GM18508 (cell line): ENCODE measurements at regions not wholly inside any gene's neighbourhood (a gene's known extent, or its start where the extent isn't known, plus 50 kb on each side); places are given as distances from the start of the nearest gene placed in this dataset.
"Not testable (repeated sequence)": the region's sequence is repeated elsewhere in the genome, so short reads cannot be mapped to it uniquely, and the experiment has no call there.

Experiments used
- ATAC-seq: cut with Tn5 transposase; IDR thresholded peaks from one replicate; pipeline ENCODE4 v1.9.1; 2021; ENCODE audit warnings: moderate number of reproducible peaks; ENCODE audit not compliant: insufficient read depth, unreplicated experiment

DNA sequence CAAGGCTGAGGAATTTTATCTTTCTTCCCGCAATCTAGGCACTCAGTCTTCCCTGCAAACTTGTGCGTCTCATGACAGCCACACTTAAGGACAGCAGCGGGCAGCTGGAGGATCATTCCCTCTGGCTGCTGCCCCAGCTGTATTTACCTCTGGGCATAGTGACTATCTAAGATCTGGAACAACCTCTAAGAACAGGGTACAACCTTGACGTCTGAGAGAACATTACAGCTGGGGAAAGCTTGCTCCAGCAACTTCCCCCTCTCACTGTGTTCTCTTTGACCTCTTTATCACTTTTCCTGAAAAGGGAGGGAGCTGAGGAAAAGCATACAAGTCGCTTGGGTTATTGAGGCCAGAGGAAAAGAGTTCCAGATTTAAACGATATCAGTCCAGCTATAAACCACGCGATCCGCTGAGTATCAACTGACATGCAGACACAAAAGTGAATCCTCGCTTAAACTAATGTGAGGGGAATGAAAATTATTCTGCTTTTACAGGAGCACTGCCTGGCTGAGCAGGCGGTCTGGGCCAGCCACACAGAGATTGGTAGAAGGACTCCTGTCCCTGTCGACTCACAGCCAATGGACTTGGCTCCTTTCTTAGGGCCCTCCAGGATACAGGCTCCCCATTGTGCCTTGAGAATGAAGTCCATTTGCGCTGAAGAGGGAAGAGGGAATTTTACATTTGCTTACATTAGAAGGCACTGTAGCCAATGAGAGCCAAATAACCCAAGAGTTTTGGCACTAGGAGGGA is 153.3 kb downstream of the QRSL1 start:
- ATAC-seq: no peak

GRCh38 chr6:106779552-106779951 is 150.2 kb downstream of the QRSL1 start:
- ATAC-seq: not testable (repeated sequence)

DNA sequence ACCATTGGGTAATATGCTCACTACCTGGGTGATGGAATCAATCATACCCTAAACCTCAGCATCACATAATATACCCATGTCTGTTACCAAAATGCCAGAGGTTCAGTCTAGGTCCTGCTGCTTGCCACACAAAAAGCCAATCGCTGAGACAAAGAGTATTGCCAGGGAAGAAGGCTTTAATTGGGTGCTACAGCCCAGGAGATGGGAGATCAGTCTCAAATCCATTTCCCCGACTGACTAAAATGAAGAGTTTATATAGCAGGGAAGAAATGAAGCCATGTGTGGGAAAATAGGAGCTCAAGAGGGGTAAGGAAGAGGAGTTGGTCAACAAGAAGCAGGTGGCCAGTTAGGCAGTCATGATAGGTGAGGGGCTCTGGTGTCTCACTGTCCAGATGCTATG is 149.6 kb downstream of the QRSL1 start:
- no peak for ATAC-seq

DNA sequence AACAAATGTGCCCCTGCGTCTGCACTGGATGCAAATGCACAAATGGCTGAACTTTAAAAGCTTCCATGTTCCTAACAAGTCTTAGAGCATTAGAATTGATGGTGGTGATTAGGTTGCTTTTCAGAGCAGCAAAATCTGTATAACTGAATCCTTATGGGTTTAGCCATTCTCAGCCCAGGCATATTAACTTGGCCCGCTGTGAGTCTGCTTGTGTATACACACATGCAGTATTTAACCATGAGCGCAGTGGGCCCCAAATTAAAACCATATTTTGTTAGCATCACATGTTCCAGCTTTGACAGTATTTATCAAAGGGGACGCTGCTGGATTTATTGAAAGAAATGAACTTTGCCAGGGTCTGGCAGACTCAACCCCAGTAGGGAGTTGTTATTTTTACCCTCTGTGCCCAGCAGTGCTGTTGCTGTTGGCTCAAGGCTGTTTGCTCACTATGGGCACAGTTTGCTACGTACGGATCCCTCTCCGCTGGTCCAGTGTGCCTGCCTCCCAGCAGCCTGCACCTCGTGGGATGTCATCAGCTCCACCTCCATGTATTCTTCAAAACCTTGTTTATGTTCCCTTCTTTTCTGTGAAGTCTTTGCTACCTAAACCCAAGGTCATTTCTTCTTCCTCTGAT is 144.7 kb downstream of the QRSL1 start:
- ATAC-seq: no peak

- no peak for ATAC-seq
These were observed 144.1 kb downstream of the QRSL1 start for GRCh38 chr6:106773522-106773921.

DNA sequence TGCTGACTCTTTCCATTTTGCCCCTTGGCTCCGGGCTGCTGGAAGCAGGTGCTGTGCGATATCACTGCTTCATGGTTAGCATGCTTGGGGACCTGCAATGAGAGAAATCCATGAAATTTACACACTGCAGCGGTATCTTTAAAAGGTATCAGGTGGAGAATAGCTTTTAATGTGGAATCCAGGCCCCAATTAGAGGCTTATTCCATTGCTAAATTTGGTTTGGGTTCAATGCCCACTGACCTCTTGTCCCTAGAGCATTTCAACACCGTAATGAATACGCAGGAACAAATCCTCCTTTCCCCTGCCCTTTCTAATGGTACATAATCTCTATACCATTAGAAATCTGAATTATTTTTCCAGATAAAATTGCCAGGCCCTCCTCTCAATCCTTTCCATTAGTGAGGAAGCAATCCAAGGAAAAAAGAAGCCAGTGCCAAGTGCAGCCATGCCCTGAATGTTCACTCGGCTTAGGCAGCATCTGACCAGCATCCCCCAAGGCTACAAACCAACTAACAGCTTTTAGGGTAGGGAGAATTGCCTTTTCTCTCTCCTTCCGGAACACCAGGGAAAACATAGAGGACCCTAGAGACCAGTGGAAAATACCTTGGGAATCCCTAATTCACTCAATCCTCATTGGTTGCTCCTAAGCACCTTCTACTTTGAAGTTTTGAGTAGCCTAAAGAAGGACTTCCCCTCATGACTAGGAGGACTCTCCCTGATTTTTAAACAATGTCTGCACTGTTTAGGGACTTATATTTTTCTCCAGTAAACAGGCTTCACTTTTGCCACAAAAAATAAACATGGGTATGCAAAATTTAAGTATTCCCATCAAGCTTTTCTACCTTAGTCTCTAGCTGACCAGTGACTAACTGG is 143.1 kb downstream of the QRSL1 start:
- ATAC-seq: no peak

GRCh38 chr6:106771822-106772221 is 142.4 kb downstream of the QRSL1 start:
- no peak for ATAC-seq

DNA sequence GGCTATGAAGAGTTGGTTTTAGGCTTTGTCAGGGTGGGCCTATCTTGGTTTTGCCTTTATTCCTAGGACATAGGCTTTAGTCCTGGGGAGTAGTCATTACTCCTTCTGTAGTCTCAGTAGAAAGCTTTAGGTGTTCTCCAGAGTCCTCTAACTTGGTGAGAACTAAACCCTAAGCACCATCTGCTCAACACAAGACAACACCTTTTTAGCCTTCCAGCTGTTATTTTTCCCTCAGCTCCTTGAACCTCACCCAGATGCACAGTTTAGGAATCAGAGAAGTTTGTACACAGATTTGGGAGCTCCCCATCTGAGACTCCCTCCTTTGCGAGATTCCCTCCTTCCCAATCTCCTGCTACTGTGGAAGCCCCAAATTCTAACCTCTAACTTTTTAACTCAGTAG is 141.3 kb downstream of the QRSL1 start:
- no peak for ATAC-seq

- ATAC-seq: no peak
These were observed 140.7 kb downstream of the QRSL1 start for GRCh38 chr6:106770081-106770480.

GRCh38 chr6:106767271-106767670 is 137.9 kb downstream of the QRSL1 start:
- no peak for ATAC-seq

DNA sequence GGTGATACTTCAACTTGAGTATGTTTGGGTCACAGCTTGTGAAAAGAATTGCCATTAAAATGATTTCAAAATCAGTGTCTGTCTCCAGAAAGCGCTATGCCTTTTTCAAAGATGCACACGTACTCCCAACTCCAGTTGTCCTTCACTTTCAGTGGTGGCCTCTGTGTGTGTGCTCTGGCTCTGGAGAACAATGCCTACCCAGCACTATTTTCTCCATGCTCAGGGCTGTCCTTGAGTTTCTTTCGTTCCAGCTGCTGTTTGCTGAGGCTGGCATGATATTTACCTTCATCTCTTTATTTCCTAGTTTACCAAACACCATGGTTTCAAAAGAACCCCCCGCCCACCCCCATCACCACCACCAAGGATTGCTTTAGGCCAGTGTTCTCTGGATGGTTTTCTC is 136.8 kb downstream of the QRSL1 start:
- ATAC-seq: no peak

DNA sequence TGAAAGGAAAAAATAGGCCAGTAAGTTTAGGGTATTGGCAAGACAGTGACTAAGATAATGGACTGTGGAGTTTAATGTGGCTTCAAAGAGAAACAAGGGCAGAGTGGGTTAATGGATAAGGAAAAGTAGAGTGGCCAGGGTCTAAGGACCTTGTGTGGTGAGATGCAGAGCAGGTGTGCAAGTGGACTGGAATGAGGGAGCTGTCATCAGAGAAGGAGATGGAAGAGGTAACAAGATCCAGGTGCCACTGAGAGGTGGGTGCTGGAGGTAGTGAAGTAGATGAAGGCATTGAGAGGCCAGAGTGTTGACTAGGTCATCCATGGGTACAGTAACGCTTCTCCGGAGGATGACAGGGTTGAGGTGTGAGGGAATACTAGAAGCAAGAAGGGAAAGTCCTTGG is 136.1 kb downstream of the QRSL1 start:
- ATAC-seq: no peak

- no peak for ATAC-seq
These were observed 135.1 kb downstream of the QRSL1 start for GRCh38 chr6:106764353-106764980.

- ATAC-seq: no peak
These were observed 134.0 kb downstream of the QRSL1 start for GRCh38 chr6:106763361-106763760.

GRCh38 chr6:106761160-106761559 is 131.8 kb downstream of the QRSL1 start:
- no peak for ATAC-seq

DNA sequence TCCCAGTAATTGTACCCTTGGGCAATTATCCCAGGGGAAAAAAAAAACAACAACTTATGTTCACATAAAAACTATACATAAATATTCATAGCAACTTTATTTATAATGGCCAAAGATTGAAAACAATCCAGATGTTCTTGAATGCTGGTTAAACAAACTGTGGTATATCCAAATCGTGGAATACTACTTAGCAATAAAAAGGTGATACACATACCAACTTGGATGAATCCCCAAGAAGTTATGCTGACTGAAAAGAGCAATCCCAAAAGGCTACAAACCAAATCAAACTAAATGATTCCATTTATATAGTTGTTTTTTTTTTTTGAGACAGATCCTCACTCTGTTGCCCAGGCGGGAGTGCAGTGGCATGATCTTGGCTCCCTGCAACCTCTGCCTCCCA is 129.7 kb downstream of the QRSL1 start:
- no peak for ATAC-seq

- ATAC-seq: no peak
These were observed 128.5 kb downstream of the QRSL1 start for GRCh38 chr6:106757722-106758467.

DNA sequence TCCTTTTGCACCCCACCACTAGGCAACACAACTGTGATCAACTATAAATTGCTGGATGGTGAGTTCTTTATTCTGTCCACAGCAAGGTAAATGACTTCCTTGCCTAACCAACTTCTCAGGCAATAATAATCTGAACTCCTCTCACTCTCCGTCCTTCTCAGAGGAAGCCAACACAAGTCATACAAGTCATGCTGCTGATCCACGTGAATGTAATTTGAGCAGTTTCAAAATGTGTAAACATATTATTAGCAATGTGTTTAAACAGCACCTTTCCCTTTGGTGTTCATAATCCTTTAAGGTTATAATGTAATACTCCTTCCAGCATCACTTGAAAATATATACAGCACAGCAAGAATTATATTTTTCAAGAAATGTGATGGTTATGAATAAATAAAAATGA is 127.9 kb downstream of the QRSL1 start:
- ATAC-seq: no peak

DNA sequence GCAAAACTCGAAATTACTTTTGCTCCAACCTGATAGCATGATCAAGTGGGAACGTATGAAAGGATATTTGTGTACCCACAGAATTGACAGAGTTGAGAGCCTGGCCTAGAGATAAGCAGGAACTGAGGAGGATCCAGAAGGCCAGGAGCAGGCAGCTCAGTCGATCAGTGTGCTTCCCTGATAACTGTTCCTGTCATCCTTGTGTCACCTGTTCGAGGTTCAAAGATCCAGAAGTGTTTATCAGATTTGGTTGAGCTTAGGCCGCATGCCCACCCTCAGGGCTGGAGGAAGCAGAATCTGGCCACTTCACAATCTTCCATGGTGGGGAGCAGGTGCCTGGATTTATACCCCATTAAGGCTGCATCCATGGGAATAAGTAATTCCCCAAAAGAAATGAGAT is 124.8 kb downstream of the QRSL1 start:
- no peak for ATAC-seq

- no peak for ATAC-seq
These were observed 123.3 kb downstream of the QRSL1 start for GRCh38 chr6:106752641-106753040.
